Psoas muscle (tissue), 7 donors: ENCODE measurements at regions not wholly inside any gene's neighbourhood (a gene's known extent, or its start where the extent isn't known, plus 50 kb on each side); places are given as distances from the start of the nearest gene placed in this dataset.

Experiments
- ATAC-seq, 4 donors: fragments of 200-7000 bp; cut with Tn5 transposase; one replicate each; pipeline ENCODE4 v1.9.1; 2020; ENCODE audit warnings: moderate library complexity in 3 of 4, mild to moderate bottlenecking in 2 of 4
- DNase-seq, 2 donors: peaks; one replicate each; pipeline ENCODE4 v3.0.0-alpha.2; 2020
- H3K27ac ChIP-seq: fragments of 200-600 bp; one replicate; pipeline ENCODE4 v1.8.0; 2022
- H3K27me3 ChIP-seq, 3 donors: fragments of 200-600 bp in 1 of 3; one replicate each; pipeline versions ENCODE4 v1.6.1 to v1.8.0; 2013 to 2022; ENCODE audit warnings: low read length in 2 of 3, mild to moderate bottlenecking in 2 of 3, moderate library complexity in 1 of 3; ENCODE audit not compliant: insufficient read depth in 3 of 3
- H3K36me3 ChIP-seq, 2 donors: fragments of 200-600 bp in 1 of 2; one replicate each; pipeline versions ENCODE4 v1.6.1 to v1.8.0; 2013 to 2022; ENCODE audit warnings: low read depth in 1 of 2, mild to moderate bottlenecking in 1 of 2, moderate library complexity in 1 of 2; ENCODE audit not compliant: insufficient read depth in 1 of 2
- H3K4me1 ChIP-seq: fragments of 200-600 bp; one replicate; pipeline ENCODE4 v1.8.0; 2022
- H3K4me3 ChIP-seq: fragments of 200-600 bp; one replicate; pipeline ENCODE4 v1.8.0; 2022; ENCODE audit warnings: mild to moderate bottlenecking
- H3K9me3 ChIP-seq: fragments of 200-600 bp; one replicate; pipeline ENCODE4 v1.8.0; 2022
- WGBS, 3 donors: extraction: QIAGEN DNeasy Blood & Tissue Kit; methylation state at CpG; one replicate each; pipeline versions ENCODE4 v1.1.6 to v1.1.7; 2013; 5-methylcytosine and 5-hydroxymethylcytosine counted together
- intact Hi-C, 2 donors: fragments of 100-400 bp; cut with DNase I; formaldehyde crosslinking; loops; one replicate each; pipeline versions ENCODE4 v1.11.0 to v1.14.2; 2022
- TF ChIP-seq, protein P1 (sequence below): fragments of 200-600 bp; IDR thresholded peaks from one replicate; pipeline ENCODE4 v1.8.0; 2022; ENCODE audit warnings: antibody characterized with exemption
- donor health status: healthy with polysubstance abuse.
- donor health status: DM: no; HTN: no; CAD: no; lungs with moderate emphysema.
- donor health status: Bipolar disorder and iron deficiency.
- donor health status: healthy.
- donor health status: DM: yes; HTN: yes; CAD: no.
- donor health status: DM: no; HTN: no; CAD: no.
- donor health status: DM: yes; HTN: yes; CAD: no.

DNA sequence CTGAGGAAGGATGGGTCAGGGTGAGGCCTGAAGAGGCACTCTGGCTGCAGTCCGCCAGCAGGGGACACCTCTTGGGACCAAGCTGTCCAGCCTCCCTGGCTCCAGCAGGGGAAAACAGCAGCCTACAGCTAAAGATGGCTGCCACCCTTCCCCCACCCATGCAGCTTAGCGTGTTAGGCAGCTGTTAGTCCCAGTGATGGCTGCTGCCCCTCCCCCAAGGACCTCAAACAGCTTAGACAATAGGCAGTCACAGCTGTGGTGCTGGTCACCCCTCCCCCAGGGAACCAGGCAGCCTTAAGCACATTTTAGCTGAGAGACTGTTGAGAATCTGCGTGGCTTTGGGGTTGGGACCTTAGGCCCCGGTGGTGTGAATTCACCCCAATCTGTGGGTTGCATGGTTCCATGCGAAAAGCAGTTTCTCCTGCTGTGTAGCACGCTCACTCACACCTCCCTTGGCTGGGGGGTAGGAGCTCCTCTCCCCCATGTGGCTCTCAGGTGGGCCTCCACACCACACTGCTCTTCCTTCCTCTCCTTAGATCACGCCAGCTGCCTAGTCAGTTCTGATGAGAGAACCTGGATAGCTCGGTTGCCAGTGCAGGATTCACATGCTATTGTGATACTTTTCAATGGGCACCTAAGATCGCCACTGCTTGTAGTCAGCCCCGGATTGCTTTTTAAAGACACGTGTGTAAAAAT is 140.5 kb upstream of the CADPS start:
- Histone ChIP-seq H3K27ac (no peak overlapping the region), H3K4me3 (no peak overlapping the region), H3K4me1 (no peaks in the 10 kb centered on the region), H3K36me3 (no peaks in the 10 kb centered on the region), H3K27me3 (no peaks in the 10 kb centered on the region), H3K9me3 (no peaks in the 10 kb centered on the region)
- TF ChIP-seq, protein P1, sequence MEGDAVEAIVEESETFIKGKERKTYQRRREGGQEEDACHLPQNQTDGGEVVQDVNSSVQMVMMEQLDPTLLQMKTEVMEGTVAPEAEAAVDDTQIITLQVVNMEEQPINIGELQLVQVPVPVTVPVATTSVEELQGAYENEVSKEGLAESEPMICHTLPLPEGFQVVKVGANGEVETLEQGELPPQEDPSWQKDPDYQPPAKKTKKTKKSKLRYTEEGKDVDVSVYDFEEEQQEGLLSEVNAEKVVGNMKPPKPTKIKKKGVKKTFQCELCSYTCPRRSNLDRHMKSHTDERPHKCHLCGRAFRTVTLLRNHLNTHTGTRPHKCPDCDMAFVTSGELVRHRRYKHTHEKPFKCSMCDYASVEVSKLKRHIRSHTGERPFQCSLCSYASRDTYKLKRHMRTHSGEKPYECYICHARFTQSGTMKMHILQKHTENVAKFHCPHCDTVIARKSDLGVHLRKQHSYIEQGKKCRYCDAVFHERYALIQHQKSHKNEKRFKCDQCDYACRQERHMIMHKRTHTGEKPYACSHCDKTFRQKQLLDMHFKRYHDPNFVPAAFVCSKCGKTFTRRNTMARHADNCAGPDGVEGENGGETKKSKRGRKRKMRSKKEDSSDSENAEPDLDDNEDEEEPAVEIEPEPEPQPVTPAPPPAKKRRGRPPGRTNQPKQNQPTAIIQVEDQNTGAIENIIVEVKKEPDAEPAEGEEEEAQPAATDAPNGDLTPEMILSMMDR: no peak
- 56 to 61% (median 56%) methylated on average over 11 of the region's 11 CpGs for WGBS, 3 donors
- DNase-seq (no peak), ATAC-seq (no peak)
- intact Hi-C loops: no loop called here

DNA sequence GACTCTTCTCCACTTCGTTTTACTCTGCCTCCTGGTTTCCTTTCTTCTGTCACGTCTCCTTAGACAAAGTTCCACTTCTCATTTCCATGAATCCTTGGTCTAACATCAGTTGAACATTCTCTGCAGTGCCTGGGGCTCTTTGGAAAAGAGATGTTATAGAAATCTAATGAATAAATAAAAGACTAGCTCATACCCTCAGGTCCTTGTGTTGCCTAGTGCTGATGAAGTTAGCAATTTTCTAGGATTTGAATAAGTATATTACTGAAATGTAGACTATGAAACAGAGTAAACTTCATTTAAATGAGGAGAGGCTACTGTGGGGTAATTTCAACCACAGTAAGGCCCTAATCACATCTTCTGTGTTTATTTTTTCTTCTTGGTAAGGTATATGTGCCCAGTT is 146.9 kb upstream of the CADPS start:
- intact Hi-C loops: no loop called here

DNA sequence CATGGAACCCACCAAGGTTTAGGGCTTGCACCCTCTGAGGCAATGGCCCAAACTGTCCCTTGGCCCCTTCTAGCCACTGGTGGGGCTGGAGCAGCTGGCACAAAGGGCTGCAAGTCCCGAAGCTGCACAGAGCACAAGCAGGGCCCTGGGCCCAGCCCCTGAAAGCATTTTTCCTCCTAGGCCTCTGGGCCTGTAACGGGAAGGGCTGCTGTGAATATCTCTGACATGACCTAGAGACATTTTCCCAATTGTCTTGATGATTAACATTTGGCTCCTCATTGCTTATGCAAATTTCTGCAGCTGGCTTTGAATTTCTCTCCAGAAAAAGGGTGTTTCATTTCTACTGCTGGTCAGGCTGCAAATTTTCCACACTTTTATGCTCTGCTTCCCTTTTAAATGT is 151.5 kb upstream of the CADPS start:
- H3K27me3 ChIP-seq: no peaks in the 10 kb centered on the region
- TF ChIP-seq, protein P1: no peak
- ATAC-seq (no peak), DNase-seq (no peak)
- intact Hi-C loops: no loop called here
- WGBS, 3 donors: 21 to 45% (median 29%) methylated on average over 2 of the region's 2 CpGs
- H3K4me1 ChIP-seq: no peaks in the 10 kb centered on the region
- no peak overlapping the region for H3K4me3 ChIP-seq
- no peaks in the 10 kb centered on the region for H3K9me3 ChIP-seq
- H3K36me3 ChIP-seq: no peaks in the 10 kb centered on the region
- H3K27ac ChIP-seq: no peak overlapping the region

More for the DNA sequence above, 146.9 kb upstream of the CADPS start:
- no peaks in the 10 kb centered on the region for H3K9me3 ChIP-seq
- DNase-seq (no peak), ATAC-seq (no peak)
- no peaks in the 10 kb centered on the region for H3K4me1 ChIP-seq
- TF ChIP-seq, protein P1: no peak
- no peaks in the 10 kb centered on the region for H3K27me3 ChIP-seq
- H3K36me3 ChIP-seq: no peaks in the 10 kb centered on the region
- no peak overlapping the region for H3K4me3 ChIP-seq
- 31 to 57% (median 51%) methylated on average over 2 of the region's 2 CpGs for WGBS, 3 donors
- H3K27ac ChIP-seq: no peak overlapping the region

DNA sequence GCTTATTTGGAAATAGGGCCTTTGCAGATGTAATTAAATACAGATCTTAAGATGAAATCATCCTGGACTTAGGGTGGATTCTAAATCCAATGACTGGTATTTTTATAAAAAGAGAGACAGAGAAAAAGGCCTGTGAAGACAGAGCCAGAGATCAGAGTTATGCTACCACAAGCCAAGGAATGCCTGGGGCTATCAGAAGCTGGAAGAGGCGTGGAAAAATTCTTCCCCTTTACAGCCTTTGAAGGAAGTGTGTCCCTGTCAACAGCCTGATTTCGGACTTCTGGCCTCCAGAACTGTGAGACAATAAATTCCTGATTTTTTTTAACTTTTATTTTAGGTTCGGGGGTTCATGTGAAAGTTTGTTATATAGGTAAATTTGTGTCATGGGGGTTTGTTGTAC is 154.1 kb upstream of the CADPS start:
- DNase-seq (no peak), ATAC-seq (no peak)
- WGBS, 3 donors: 64 to 72% (median 67%) methylated on average over 3 of the region's 3 CpGs
- Histone ChIP-seq H3K27ac (no peak overlapping the region), H3K4me1 (no peaks in the 10 kb centered on the region), H3K27me3 (no peaks in the 10 kb centered on the region), H3K36me3 (no peaks in the 10 kb centered on the region), H3K9me3 (no peaks in the 10 kb centered on the region), H3K4me3 (no peak overlapping the region)
- intact Hi-C loops: no loop called here
- TF ChIP-seq, protein P1: no peak

DNA sequence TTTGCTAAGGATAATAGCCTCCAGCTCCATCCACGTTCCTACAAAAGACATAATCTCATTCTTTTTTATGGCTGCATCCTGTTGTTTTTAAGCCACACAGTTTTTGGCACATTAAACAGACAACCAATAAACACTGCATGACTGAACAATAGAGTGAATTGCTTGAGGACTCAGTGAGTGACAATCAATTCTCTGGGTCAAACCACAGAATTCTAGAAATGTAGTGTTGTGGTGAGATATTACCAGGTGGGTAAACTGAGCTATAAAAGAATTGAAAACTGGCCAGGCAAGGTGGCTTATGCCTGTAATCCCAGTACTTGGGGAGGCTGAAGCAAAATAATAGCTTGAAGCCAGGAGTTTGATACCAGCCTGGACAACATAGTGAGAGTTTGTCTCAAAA is 154.7 kb upstream of the CADPS start:
- ATAC-seq (no peak), DNase-seq (no peak)
- H3K36me3 ChIP-seq: no peaks in the 10 kb centered on the region
- no peaks in the 10 kb centered on the region for H3K27me3 ChIP-seq
- 47 to 55% (median 50%) methylated on average over 1 of the region's 1 CpG for WGBS, 3 donors
- intact Hi-C loops: no loop called here
- no peak overlapping the region for H3K27ac ChIP-seq
- no peak overlapping the region for H3K4me3 ChIP-seq
- no peaks in the 10 kb centered on the region for H3K4me1 ChIP-seq
- TF ChIP-seq, protein P1: no peak
- H3K9me3 ChIP-seq: no peaks in the 10 kb centered on the region
